GM12878 (cell line): ENCODE measurements at regions not wholly inside any gene's neighbourhood (a gene's known extent, or its start where the extent isn't known, plus 50 kb on each side); places are given as distances from the start of the nearest gene placed in this dataset.

ENCODE experiments used
- ATAC-seq: fragments of 200-7000 bp; cut with Tn5 transposase; 3 replicates; pipeline ENCODE4 v1.9.1; 2020; ENCODE audit warnings: mild to moderate bottlenecking, moderate library complexity
- BruUV-seq: library from RNA; stranded (reverse); fragments of 400-500 nt; replicated peaks from 2 replicates; lab custom pipeline; 2021; lab: Mats Ljungman, UMichigan
- CTCF ChIA-PET: fragments of 300-600 bp; sonication (Branson Sonifier 250); formaldehyde crosslinking; extraction: SDS; loops from one replicate; lab custom pipeline; 2021; ENCODE audit warnings: inconsistent platforms; lab: Yijun Ruan, JAX
- POLR2A ChIA-PET: fragments of 350-600 bp; formaldehyde crosslinking; extraction: SDS; loops from one replicate; lab custom pipeline; 2021; ENCODE audit warnings: inconsistent platforms; lab: Charles Lee
- RAD21 ChIA-PET: fragments of 300-600 bp; sonication (Branson Sonifier 250); formaldehyde crosslinking; loops from one replicate; lab custom pipeline; 2023; ENCODE audit warnings: antibody characterized with exemption; ENCODE audit not compliant: unreplicated experiment; lab: Charles Lee
- SMC1A ChIA-PET: fragments of 300-600 bp; sonication (Branson Sonifier 250); formaldehyde crosslinking; loops from one replicate; lab custom pipeline; 2023; ENCODE audit not compliant: unreplicated experiment, uncharacterized antibody; lab: Charles Lee
- DNase-seq: peaks from one replicate; pipeline ENCODE4 v3.0.0-alpha.2; 2011; ENCODE audit warnings: low read depth, low spot score
- FAIRE-seq: peaks from 3 replicates; lab custom pipeline; 2011; peaks lifted over from hg19 to GRCh38; lab: Jason Lieb, UNC
- H2AFZ ChIP-seq: 2 replicates; pipeline ENCODE4 v1.6.0; 2011; ENCODE audit warnings: low read depth, low read length, control low read depth; ENCODE audit not compliant: control insufficient read depth
- H3K27ac ChIP-seq: 2 replicates; pipeline ENCODE4 v1.5.1; 2011; ENCODE audit warnings: control low read depth; ENCODE audit not compliant: control insufficient read depth, insufficient read depth
- H3K27me3 ChIP-seq, 2 experiments: replicated peaks in 1 of 2; 2 replicates each; pipeline versions ENCODE4 v1.6.0 to v1.6.1; 2011; ENCODE audit warnings: low read length in 1 of 2; ENCODE audit not compliant: control insufficient read depth in 2 of 2, insufficient read depth in 2 of 2
- H3K36me3 ChIP-seq, 2 experiments: 2 replicates each; pipeline ENCODE4 v1.5.1; 2011; ENCODE audit warnings: low read length in 1 of 2; ENCODE audit not compliant: control insufficient read depth in 2 of 2, insufficient read depth in 2 of 2
- H3K4me1 ChIP-seq: 2 replicates; pipeline ENCODE4 v1.6.1; 2011; ENCODE audit warnings: mild to moderate bottlenecking, low read length, moderate library complexity, mixed read lengths; ENCODE audit not compliant: control insufficient read depth, insufficient read depth
- H3K4me2 ChIP-seq: 2 replicates; pipeline ENCODE4 v1.6.0; 2011; ENCODE audit warnings: control low read depth; ENCODE audit not compliant: control insufficient read depth, insufficient read depth
- H3K4me3 ChIP-seq: fragments of 200-600 bp; sonication (generic); 2 replicates; pipeline ENCODE4 v1.5.1; 2016
- H3K79me2 ChIP-seq: 2 replicates; pipeline ENCODE4 v1.6.0; 2011; ENCODE audit warnings: low read length; ENCODE audit not compliant: control insufficient read depth, insufficient read depth
- H3K9ac ChIP-seq: 2 replicates; pipeline ENCODE4 v1.8.0; 2011; ENCODE audit warnings: low read length, control low read depth, mixed read lengths; ENCODE audit not compliant: control insufficient read depth, insufficient read depth
- H3K9me3 ChIP-seq: replicated peaks from 3 replicates; pipeline ENCODE4 v1.5.1; 2011; ENCODE audit warnings: mild to moderate bottlenecking, low read length; ENCODE audit not compliant: control insufficient read depth, insufficient read depth
- H4K20me1 ChIP-seq: 2 replicates; pipeline ENCODE4 v1.6.0; 2011; ENCODE audit not compliant: control insufficient read depth, insufficient read depth
- BCLAF1 ChIP-seq: fragments of 450-650 bp; IDR thresholded peaks from 2 replicates; pipeline ENCODE4 v1.6.1; 2017; ENCODE audit warnings: antibody characterized with exemption, mild to moderate bottlenecking, moderate library complexity
- BRCA1 ChIP-seq: IDR thresholded peaks from 2 replicates; pipeline ENCODE4 v1.6.1; 2011; ENCODE audit warnings: low read depth, low read length, improper control_type of control experiment
- CBFB ChIP-seq: IDR thresholded peaks from 2 replicates; pipeline ENCODE4 v1.6.1; 2016; ENCODE audit warnings: antibody characterized with exemption, low read depth
- CBX3 ChIP-seq: fragments of 200-600 bp; sonication (generic); IDR thresholded peaks from 2 replicates; pipeline ENCODE4 v1.6.1; 2016; ENCODE audit warnings: low read depth, borderline replicate concordance
- ESRRA ChIP-seq: IDR thresholded peaks from 2 replicates; pipeline ENCODE4 v1.6.1; 2012; ENCODE audit warnings: mild to moderate bottlenecking, low read length, improper control_type of control experiment
- FOXM1 ChIP-seq: IDR thresholded peaks from 2 replicates; pipeline ENCODE4 v1.6.1; 2012; ENCODE audit warnings: low read depth, mild to moderate bottlenecking, inconsistent platforms, low read length, moderate library complexity
- HDGF ChIP-seq: fragments of 450-650 bp; IDR thresholded peaks from 2 replicates; pipeline ENCODE4 v1.6.1; 2016; ENCODE audit warnings: antibody characterized with exemption
- IRF4 ChIP-seq: IDR thresholded peaks from 2 replicates; pipeline ENCODE4 v1.6.1; 2011; ENCODE audit warnings: low read depth, low read length
- MTA3 ChIP-seq: IDR thresholded peaks from 2 replicates; pipeline ENCODE4 v1.6.1; 2012; ENCODE audit warnings: low read length, inconsistent platforms, borderline replicate concordance
- MYC ChIP-seq: IDR thresholded peaks from 2 replicates; pipeline ENCODE4 v1.6.1; 2011; ENCODE audit warnings: mild to moderate bottlenecking, low read length, moderate library complexity, inconsistent platforms; ENCODE audit not compliant: insufficient read depth, insufficient replicate concordance, insufficient read length, severe bottlenecking
- NR2C2 ChIP-seq: IDR thresholded peaks from 2 replicates; pipeline ENCODE4 v1.6.1; 2011; ENCODE audit warnings: borderline replicate concordance, low read depth; ENCODE audit not compliant: control insufficient read depth, insufficient read length
- POLR2A ChIP-seq: IDR thresholded peaks from 2 replicates; pipeline ENCODE4 v1.6.1; 2011; ENCODE audit warnings: low read depth, mild to moderate bottlenecking, low read length
- POLR2AphosphoS5 ChIP-seq: IDR thresholded peaks from 2 replicates; pipeline ENCODE4 v1.6.1; 2011; ENCODE audit warnings: mild to moderate bottlenecking, low read length, inconsistent platforms
- RB1 ChIP-seq: fragments of 450-650 bp; formaldehyde crosslinking; IDR thresholded peaks from 2 replicates; pipeline ENCODE4 v1.6.1; 2017; ENCODE audit warnings: mild to moderate bottlenecking, borderline replicate concordance
- SPI1 ChIP-seq: IDR thresholded peaks from 2 replicates; pipeline ENCODE4 v1.6.1; 2011; ENCODE audit warnings: low read depth, mild to moderate bottlenecking, low read length, moderate library complexity, borderline replicate concordance; ENCODE audit not compliant: insufficient read depth
- TARDBP ChIP-seq: IDR thresholded peaks from 2 replicates; pipeline ENCODE4 v1.6.1; 2016; ENCODE audit warnings: borderline replicate concordance
- WRNIP1 ChIP-seq: IDR thresholded peaks from 2 replicates; pipeline ENCODE4 v1.6.1; 2011; ENCODE audit warnings: low read depth, low read length, improper control_type of control experiment, borderline replicate concordance
- ZNF622 ChIP-seq: fragments of 450-650 bp; IDR thresholded peaks from 2 replicates; pipeline ENCODE4 v1.6.1; 2017; ENCODE audit warnings: mild to moderate bottlenecking, inconsistent platforms
- WGBS: methylation state at CpG from one replicate; pipeline ENCODE4 v1.1.6; 2016; ENCODE audit warnings: low lambda C conversion rate; ENCODE audit not compliant: insufficient replicate concordance, insufficient coverage; ENCODE audit errors: missing lambda C conversion rate; 5-methylcytosine and 5-hydroxymethylcytosine counted together
- in situ Hi-C: fragments of 300-500 bp; cut with MboI; formaldehyde crosslinking; loops from 9 replicates; pipeline ENCODE4 v1.14.3; 2018; ENCODE audit warnings: mixed read lengths
- intact Hi-C: fragments of 100-400 bp; cut with micrococcal nuclease; formaldehyde crosslinking; loops from one replicate; pipeline ENCODE4 v1.14.2; 2022; ENCODE audit not compliant: unreplicated experiment
- TF ChIP-seq, protein P1 (sequence below): fragments of 450-650 bp; formaldehyde crosslinking; IDR thresholded peaks from 2 replicates; pipeline ENCODE4 v1.5.0; 2022; ENCODE audit warnings: mild to moderate bottlenecking, missing genetic modification characterization

DNA sequence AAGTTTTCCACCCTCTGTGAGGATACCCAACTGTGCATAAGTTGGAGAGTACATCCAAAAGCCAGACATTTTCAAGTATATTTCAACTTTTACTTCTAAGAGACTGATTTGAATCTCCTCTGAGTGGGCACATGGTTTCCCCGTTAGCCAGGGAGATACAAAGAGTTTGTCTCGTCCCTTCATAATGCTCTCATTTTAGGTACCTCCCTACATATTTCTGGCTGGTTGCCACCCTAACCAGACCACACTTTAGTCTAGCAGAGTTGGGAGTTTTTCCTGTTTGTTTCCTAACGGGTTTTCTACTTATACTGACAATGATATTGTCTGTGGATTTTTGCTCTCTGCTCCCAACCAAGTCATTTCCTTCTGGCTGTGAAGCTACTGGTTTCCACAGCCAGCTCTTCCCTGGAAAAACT is 180.3 kb downstream of the CCDC71L start:
- ChIA-PET RAD21 (no interaction called here), SMC1A (interaction anchor here (1.0 kb wide), 1 partner anchor 18 kb away, joined by 3 read pairs; no protein-coding TSS in a partner anchor), CTCF (interaction anchor here (1.4 kb wide), 1 partner anchor 792 kb away, joined by 3 read pairs; no protein-coding TSS in a partner anchor), POLR2A (no interaction called here)
- Histone ChIP-seq H2AFZ (peak overlapping the region; percentile 28), H3K4me3 (no peak overlapping the region), H3K4me1 (peaks cover 11% of the 10 kb centered on the region), H3K27me3 (no peaks in the 10 kb centered on the region), H3K9ac (no peak overlapping the region), H3K36me3 (no peaks in the 10 kb centered on the region), H3K4me2 (peak overlapping the region; percentile 19; the same call in 1 of the 2 replicates), H3K9me3 (no peaks in the 10 kb centered on the region), H4K20me1 (no peaks in the 10 kb centered on the region), H3K79me2 (no peaks in the 10 kb centered on the region), H3K27ac (peak overlapping the region; percentile 12; the same call in 1 of the 2 replicates)
- FAIRE-seq (no peak), ATAC-seq (no peak), DNase-seq (no peak)
- 0% methylated on average over 3 of the region's 3 CpGs for WGBS
- BruUV-seq = no TSS peak
- intact Hi-C loops = no loop called here
- in situ Hi-C loops = no loop called here
- TF ChIP-seq BRCA1 (no peak), HDGF (no peak), CBX3 (no peak), RB1 (no peak), BCLAF1 (no peak), SPI1 (no peak), POLR2A (no peak), ESRRA (no peak), ZNF622 (no peak), TARDBP (no peak), IRF4 (no peak), NR2C2 (no peak), WRNIP1 (no peak), MTA3 (no peak), MYC (no peak), FOXM1 (no peak), POLR2AphosphoS5 (no peak), CBFB (no peak)
- TF ChIP-seq, protein P1, sequence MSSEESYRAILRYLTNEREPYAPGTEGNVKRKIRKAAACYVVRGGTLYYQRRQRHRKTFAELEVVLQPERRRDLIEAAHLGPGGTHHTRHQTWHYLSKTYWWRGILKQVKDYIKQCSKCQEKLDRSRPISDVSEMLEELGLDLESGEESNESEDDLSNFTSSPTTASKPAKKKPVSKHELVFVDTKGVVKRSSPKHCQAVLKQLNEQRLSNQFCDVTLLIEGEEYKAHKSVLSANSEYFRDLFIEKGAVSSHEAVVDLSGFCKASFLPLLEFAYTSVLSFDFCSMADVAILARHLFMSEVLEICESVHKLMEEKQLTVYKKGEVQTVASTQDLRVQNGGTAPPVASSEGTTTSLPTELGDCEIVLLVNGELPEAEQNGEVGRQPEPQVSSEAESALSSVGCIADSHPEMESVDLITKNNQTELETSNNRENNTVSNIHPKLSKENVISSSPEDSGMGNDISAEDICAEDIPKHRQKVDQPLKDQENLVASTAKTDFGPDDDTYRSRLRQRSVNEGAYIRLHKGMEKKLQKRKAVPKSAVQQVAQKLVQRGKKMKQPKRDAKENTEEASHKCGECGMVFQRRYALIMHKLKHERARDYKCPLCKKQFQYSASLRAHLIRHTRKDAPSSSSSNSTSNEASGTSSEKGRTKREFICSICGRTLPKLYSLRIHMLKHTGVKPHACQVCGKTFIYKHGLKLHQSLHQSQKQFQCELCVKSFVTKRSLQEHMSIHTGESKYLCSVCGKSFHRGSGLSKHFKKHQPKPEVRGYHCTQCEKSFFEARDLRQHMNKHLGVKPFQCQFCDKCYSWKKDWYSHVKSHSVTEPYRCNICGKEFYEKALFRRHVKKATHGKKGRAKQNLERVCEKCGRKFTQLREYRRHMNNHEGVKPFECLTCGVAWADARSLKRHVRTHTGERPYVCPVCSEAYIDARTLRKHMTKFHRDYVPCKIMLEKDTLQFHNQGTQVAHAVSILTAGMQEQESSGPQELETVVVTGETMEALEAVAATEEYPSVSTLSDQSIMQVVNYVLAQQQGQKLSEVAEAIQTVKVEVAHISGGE (CRISPR knock-in tag) = no peak
